ENCODE measurements at regions not wholly inside any gene's neighbourhood (a gene's known extent, or its start where the extent isn't known, plus 50 kb on each side); places are given as distances from the start of the nearest gene placed in this dataset.

DNA sequence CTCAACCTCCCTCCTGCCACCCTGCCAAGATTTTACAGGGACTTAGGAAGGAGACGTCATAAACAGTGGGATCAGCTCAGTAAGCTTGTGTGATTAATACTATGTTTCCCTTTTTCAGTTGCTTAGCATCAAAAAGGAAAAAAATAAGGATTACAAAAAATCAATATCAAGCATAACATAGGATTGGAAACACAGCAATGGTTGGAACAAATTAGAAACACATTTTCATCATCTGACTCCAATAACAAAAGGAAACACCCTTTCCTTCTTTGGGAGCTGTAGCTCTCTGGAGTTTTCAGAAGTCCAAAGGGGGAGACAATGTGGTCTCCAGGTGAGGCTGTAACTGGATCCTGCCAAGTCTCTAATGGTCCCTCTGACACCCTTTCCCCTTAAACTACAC is 233.4 kb downstream of the B3GLCT start:
- Histone ChIP-seq H4K8ac (ENCODE audit: extremely low read depth, insufficient read depth, low read length) (no peak overlapping the region), H3K56ac (replicated peaks; ENCODE audit: insufficient read length, low read depth, low read length) (no peak overlapping the region), H3K36me3 (ENCODE audit: control insufficient read depth in 2 of 4, insufficient read depth in 4 of 4, low read length in 3 of 4) (no peaks in the 10 kb centered on the region), H3K18ac (ENCODE audit: extremely low read depth, low read length) (no peak overlapping the region), H3K4me1 (replicated peaks in 1 of 4; ENCODE audit: control insufficient read depth in 3 of 4, insufficient read depth in 4 of 4, low read length in 3 of 4) (peaks cover 0 to 2% (median 0%) of the 10 kb centered on the region in 4 experiments; a peak in 1 of 7 replicates), H3K27me3 (replicated peaks in 1 of 4; ENCODE audit: control insufficient read depth in 3 of 4, extremely low read depth in 1 of 4, insufficient read depth in 3 of 4, low read length in 3 of 4) (no peaks in the 10 kb centered on the region), H3K9me3 (ENCODE audit: insufficient read depth in 2 of 2, low read depth in 1 of 2, low read length in 1 of 2) (0 out of 4 replicates have a peak, but pooled peaks cover 0 to 2% of the 10 kb centered on the region in 2 experiments), H2BK15ac (ENCODE audit: low read length) (no peak overlapping the region), H2BK120ac (replicated peaks; ENCODE audit: low read depth, low read length) (no peak overlapping the region), H4K5ac (ENCODE audit: insufficient read length, low read depth, low read length) (no peak overlapping the region), H3K79me2 (ENCODE audit: control insufficient read depth in 1 of 2, insufficient read depth in 2 of 2, low read length in 2 of 2) (no peaks in the 10 kb centered on the region), H3K14ac (ENCODE audit: insufficient read length) (no peak overlapping the region), H3K23me2 (ENCODE audit: low read depth, low read length) (no peaks in the 10 kb centered on the region), H3K27ac (ENCODE audit: low read depth, low read length) (no peak overlapping the region), H4K91ac (replicated peaks; ENCODE audit: insufficient read length, low read length) (no peak overlapping the region), H4K20me1 (replicated peaks in 1 of 2; ENCODE audit: control insufficient read depth in 1 of 2, insufficient read depth in 2 of 2, low read length in 2 of 2) (no peaks in the 10 kb centered on the region), H2AK5ac (ENCODE audit: low read depth, low read length) (no peak overlapping the region), H3K23ac (ENCODE audit: insufficient read length) (no peak overlapping the region), H2AFZ (ENCODE audit: low read length) (no peak overlapping the region), H2BK5ac (ENCODE audit: low read depth, low read length) (no peak overlapping the region), H3K4me2 (ENCODE audit: insufficient read depth in 1 of 2, low read depth in 2 of 2, low read length in 2 of 2) (no peak overlapping the region), H3K9ac (replicated peaks in 1 of 4; ENCODE audit: extremely low read depth in 1 of 4, low read depth in 3 of 4, low read length in 3 of 4) (no peak overlapping the region), H3K4ac (replicated peaks; ENCODE audit: insufficient read length, low read depth, low read length) (no peak overlapping the region), H2BK20ac (ENCODE audit: low read length) (no peak overlapping the region), H3K4me3 (ENCODE audit: extremely low read depth in 1 of 4, insufficient read depth in 2 of 4, low read depth in 3 of 4, low read length in 4 of 4) (no peak overlapping the region), H3K79me1 (ENCODE audit: low read depth, low read length) (no peaks in the 10 kb centered on the region), H2BK12ac (ENCODE audit: low read depth, low read length) (no peak overlapping the region)
- FAIRE-seq: no peak
- WGBS, 2 experiments (ENCODE audit: extremely low coverage in 1 of 2, insufficient coverage in 1 of 2, insufficient read length in 1 of 2, insufficient replicate concordance in 2 of 2, low coverage in 1 of 2, low lambda C conversion rate in 2 of 2, missing lambda C conversion rate in 1 of 2): 100% methylated on average over 1 of the region's 1 CpG; no CpG with 5 or more reads in 1 of the 2 experiments
- POLR2A ChIA-PET (ENCODE audit: partially characterized antibody): no interaction called here
- TF ChIP-seq CBX8 (IDR thresholded peaks at IDR 0.05; ENCODE audit: borderline replicate concordance, low read depth, low read length) (no peak), HDAC2 (IDR thresholded peaks at IDR 0.05; ENCODE audit: borderline replicate concordance in 1 of 2, low read depth in 2 of 2, low read length in 2 of 2) (no peak), CTBP2 (IDR thresholded peaks at IDR 0.05; ENCODE audit: borderline replicate concordance, insufficient read depth, insufficient read length, low read length) (no peak), GABPA (IDR thresholded peaks at IDR 0.05; ENCODE audit: borderline replicate concordance, insufficient read depth, low read length) (no peak), POU5F1 (IDR thresholded peaks at IDR 0.05; ENCODE audit: low read depth, low read length) (no peak), BACH1 (IDR thresholded peaks at IDR 0.05; ENCODE audit: low read length) (no peak), JUN (IDR thresholded peaks at IDR 0.05; ENCODE audit: low read depth, low read length) (no peak), NRF1 (IDR thresholded peaks at IDR 0.05; ENCODE audit: low read depth, low read length) (no peak), PHF8 (conservative IDR thresholded peaks at IDR 0.05; ENCODE audit: low read depth, low read length) (no peak), MAFK (IDR thresholded peaks at IDR 0.05; ENCODE audit: low read depth, low read length) (no peak), TAF7 (optimal IDR thresholded peaks at IDR 0.05; ENCODE audit: borderline replicate concordance, low read depth, low read length) (no peak), POLR2AphosphoS5 (IDR thresholded peaks at IDR 0.05; ENCODE audit: low read depth, low read length) (no peak), RBBP5 (IDR thresholded peaks at IDR 0.05; ENCODE audit: borderline replicate concordance, low read depth, low read length) (no peak), KDM1A (IDR thresholded peaks at IDR 0.05; ENCODE audit: borderline replicate concordance, low read length) (no peak), TBP (IDR thresholded peaks at IDR 0.05; ENCODE audit: low read depth, low read length) (no peak)
- DNase-seq (ENCODE audit: low read depth in 1 of 2, low spot score in 2 of 2): no peak
- CTCF ChIA-PET (ENCODE audit: partially characterized antibody): interaction anchor here (0.9 to 1.7 kb wide), 14 partner anchors 9 to 364 kb away, joined by 3 to 7 read pairs (median 3); partner anchors contain the start of gene RXFP2
